Esophagus (tissue), 2 donors: ENCODE measurements at regions not wholly inside any gene's neighbourhood (a gene's known extent, or its start where the extent isn't known, plus 50 kb on each side); places are given as distances from the start of the nearest gene placed in this dataset.

Source experiments
- H3K27ac ChIP-seq, 2 donors: one replicate each; pipeline ENCODE4 v1.5.1; 2013; ENCODE audit warnings: low read depth in 2 of 2, mild to moderate bottlenecking in 2 of 2, inconsistent platforms in 1 of 2, low read length in 1 of 2, moderate library complexity in 1 of 2
- H3K27me3 ChIP-seq, 2 donors: one replicate each; pipeline ENCODE4 v1.6.1; 2013; ENCODE audit warnings: low read length in 2 of 2, control low read depth in 1 of 2, mild to moderate bottlenecking in 1 of 2; ENCODE audit not compliant: insufficient read depth in 2 of 2, control insufficient read depth in 1 of 2
- H3K36me3 ChIP-seq, 2 donors: one replicate each; pipeline ENCODE4 v1.6.1; 2013; ENCODE audit warnings: low read length in 1 of 2; ENCODE audit not compliant: control insufficient read depth in 2 of 2, insufficient read depth in 2 of 2
- H3K4me1 ChIP-seq, 2 donors: one replicate each; pipeline ENCODE4 v1.6.1; 2013; ENCODE audit warnings: low read length in 1 of 2; ENCODE audit not compliant: control insufficient read depth in 2 of 2, insufficient read depth in 2 of 2
- H3K4me3 ChIP-seq, 2 donors: one replicate each; pipeline ENCODE4 v1.5.1; 2013; ENCODE audit warnings: low read length in 2 of 2, mild to moderate bottlenecking in 2 of 2, low read depth in 1 of 2, moderate library complexity in 1 of 2
- H3K9me3 ChIP-seq, 2 donors: one replicate each; pipeline ENCODE4 v1.6.1; 2013; ENCODE audit warnings: mild to moderate bottlenecking in 2 of 2, low read depth in 1 of 2, low read length in 1 of 2, moderate library complexity in 1 of 2; ENCODE audit not compliant: control insufficient read depth in 2 of 2, insufficient read depth in 1 of 2
- WGBS, 2 donors: extraction: QIAGEN DNeasy Blood & Tissue Kit; methylation state at CpG; one replicate each; pipeline ENCODE4 v1.1.7; 2013; 5-methylcytosine and 5-hydroxymethylcytosine counted together
- donor health status: healthy with polysubstance abuse.
- donor health status: Bipolar disorder and iron deficiency.

DNA sequence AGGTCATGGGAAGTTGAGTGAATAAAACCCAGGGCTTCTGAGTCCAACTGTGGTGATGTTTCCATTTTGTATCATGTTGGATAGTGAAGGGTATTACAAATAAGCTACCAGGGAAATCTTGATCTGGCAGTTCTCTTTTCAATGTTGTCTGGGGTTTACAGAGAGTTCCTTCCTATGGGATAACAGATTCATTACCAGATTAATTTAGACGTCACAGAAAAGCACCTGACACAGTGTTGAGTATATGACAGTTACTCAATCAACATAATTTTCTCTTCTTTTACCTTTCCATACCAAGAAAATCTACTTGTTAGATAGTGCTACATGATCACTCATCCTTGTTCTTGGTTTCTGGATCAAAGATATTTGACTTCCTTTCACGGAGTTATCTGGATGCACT is 270.9 kb downstream of the ACTL7B start:
- Histone ChIP-seq H3K27ac (no peak overlapping the region), H3K4me1 (peaks cover 0 to 2% of the 10 kb centered on the region in 2 donors), H3K4me3 (no peak overlapping the region), H3K9me3 (no peaks in the 10 kb centered on the region), H3K27me3 (no peaks in the 10 kb centered on the region), H3K36me3 (no peaks in the 10 kb centered on the region)
- 80 to 84% methylated on average over 2 of the region's 2 CpGs for WGBS, 2 donors

DNA sequence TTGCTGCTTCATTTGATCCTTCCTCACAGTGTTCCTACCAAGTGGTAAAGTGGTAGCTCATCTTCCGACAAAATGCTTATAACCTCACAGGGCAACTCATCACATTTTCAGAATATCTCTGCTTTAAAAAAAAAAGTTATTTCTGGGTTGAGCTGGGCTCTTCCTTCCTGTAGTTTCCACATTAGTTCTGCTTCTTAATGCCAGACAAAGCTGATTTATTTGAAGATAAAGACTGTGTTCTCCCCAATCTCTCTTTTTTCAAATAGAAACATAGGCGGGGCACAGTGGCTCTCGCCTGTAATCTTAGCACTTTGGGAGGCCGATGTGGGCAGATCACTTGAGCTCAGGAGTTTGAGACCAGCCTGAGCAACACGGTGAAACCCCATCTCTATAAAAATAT is 273.1 kb downstream of the ACTL7B start:
- WGBS, 2 donors: 72 to 85% methylated on average over 5 of the region's 5 CpGs
- H3K36me3 ChIP-seq: no peaks in the 10 kb centered on the region
- H3K4me1 ChIP-seq: peaks cover 0 to 2% of the 10 kb centered on the region in 2 donors
- no peaks in the 10 kb centered on the region for H3K9me3 ChIP-seq
- peaks cover 0 to 3% of the 10 kb centered on the region in 2 donors for H3K27me3 ChIP-seq
- H3K27ac ChIP-seq: no peak overlapping the region
- H3K4me3 ChIP-seq: no peak overlapping the region

- H3K4me1 ChIP-seq: peaks cover 0 to 2% of the 10 kb centered on the region in 2 donors
- 67 to 77% methylated on average over 6 of the region's 6 CpGs for WGBS, 2 donors
- H3K27me3 ChIP-seq: peaks cover 0 to 3% of the 10 kb centered on the region in 2 donors
- H3K4me3 ChIP-seq: no peak overlapping the region
- no peaks in the 10 kb centered on the region for H3K36me3 ChIP-seq
- peak overlapping the region; percentile 65 to 84 for H3K27ac ChIP-seq
- no peaks in the 10 kb centered on the region for H3K9me3 ChIP-seq
Measured at GRCh38 chr9:108579757-108580439, 275.9 kb downstream of the ACTL7B start.

DNA sequence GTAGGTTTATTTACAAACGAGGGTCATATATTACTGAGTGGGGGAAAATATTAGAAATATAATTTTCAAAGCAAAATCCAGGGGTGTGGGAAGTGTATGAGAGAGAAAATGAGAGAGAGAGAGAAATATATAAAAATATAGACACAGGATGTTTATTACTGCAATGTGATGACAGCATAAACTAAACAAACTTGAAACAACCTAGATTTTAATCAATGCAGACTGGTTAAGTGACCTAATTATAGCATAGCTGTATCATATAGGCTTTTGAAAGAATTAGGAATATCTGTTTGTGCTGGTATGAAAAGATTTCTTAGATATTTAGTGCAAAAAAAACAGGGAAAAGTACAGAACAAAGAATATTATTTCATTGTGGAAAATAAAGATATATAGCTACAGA is 280.5 kb downstream of the ACTL7B start:
- Histone ChIP-seq H3K9me3 (no peaks in the 10 kb centered on the region), H3K4me1 (peaks cover 0 to 2% of the 10 kb centered on the region in 2 donors), H3K27ac (no peak overlapping the region), H3K27me3 (peaks cover 0 to 3% of the 10 kb centered on the region in 2 donors), H3K36me3 (no peaks in the 10 kb centered on the region), H3K4me3 (no peak overlapping the region)
- 36 to 66% methylated on average over 1 of the region's 1 CpG for WGBS, 2 donors

- WGBS, 2 donors: 41 to 51% methylated on average over 3 of the region's 3 CpGs
- peak overlapping the region; percentile 56 to 59 for H3K27ac ChIP-seq
Measured at GRCh38 chr9:108569624-108570023, 286.2 kb downstream of the ACTL7B start.

DNA sequence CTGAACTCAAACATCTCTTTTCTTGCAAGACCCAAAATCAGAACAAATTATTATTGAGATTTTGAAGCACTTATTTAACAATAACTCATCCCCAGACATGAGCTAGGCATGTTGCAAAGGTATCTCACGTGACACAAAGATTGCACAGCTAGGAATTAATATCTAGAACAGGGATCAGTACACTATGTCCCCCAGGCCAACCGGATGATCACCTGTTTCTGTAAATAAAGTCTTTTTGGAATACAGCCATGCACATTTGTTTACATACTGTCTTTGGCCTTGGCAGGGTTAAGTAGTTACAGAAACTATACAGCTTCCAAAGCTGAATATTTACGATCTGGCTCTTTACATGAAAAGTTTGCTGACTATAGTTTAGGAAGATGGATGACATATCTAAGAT is 287.7 kb downstream of the ACTL7B start:
- H3K9me3 ChIP-seq: no peaks in the 10 kb centered on the region
- 45 to 46% methylated on average over 3 of the region's 3 CpGs for WGBS, 2 donors
- no peak overlapping the region for H3K4me3 ChIP-seq
- H3K27ac ChIP-seq: no peak overlapping the region
- no peaks in the 10 kb centered on the region for H3K36me3 ChIP-seq
- H3K27me3 ChIP-seq: no peaks in the 10 kb centered on the region
- peaks cover 0 to 8% of the 10 kb centered on the region in 2 donors for H3K4me1 ChIP-seq

More at GRCh38 chr9:108569624-108570023, 286.2 kb downstream of the ACTL7B start:
- Histone ChIP-seq H3K9me3 (no peaks in the 10 kb centered on the region), H3K36me3 (no peaks in the 10 kb centered on the region), H3K4me3 (no peak overlapping the region), H3K27me3 (no peaks in the 10 kb centered on the region), H3K4me1 (peaks cover 0 to 8% of the 10 kb centered on the region in 2 donors)

DNA sequence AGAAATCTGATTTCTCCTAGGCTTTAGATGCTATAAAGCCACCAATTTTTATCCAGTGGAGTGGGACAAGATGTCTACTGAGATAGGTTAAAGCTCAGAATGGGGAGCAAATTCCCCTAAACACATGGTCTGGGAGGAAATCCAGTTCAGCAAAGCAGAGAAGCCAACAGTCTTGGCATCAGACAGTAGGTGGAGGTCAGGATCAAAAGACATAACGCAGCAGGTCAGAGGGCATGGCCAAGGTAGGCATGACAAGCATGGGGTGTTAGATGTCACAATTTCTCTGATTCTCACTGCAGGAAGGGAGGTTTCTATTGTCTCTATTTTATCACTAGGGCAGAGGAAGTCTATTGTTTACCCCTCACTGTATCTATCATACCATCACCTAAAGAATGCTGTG is 288.2 kb downstream of the ACTL7B start:
- H3K36me3 ChIP-seq: no peaks in the 10 kb centered on the region
- H3K4me3 ChIP-seq: no peak overlapping the region
- H3K9me3 ChIP-seq: no peaks in the 10 kb centered on the region
- peaks cover 0 to 8% of the 10 kb centered on the region in 2 donors for H3K4me1 ChIP-seq
- WGBS, 2 donors: 49 to 64% methylated on average over 1 of the region's 1 CpG
- H3K27ac ChIP-seq: no peak overlapping the region
- no peaks in the 10 kb centered on the region for H3K27me3 ChIP-seq

DNA sequence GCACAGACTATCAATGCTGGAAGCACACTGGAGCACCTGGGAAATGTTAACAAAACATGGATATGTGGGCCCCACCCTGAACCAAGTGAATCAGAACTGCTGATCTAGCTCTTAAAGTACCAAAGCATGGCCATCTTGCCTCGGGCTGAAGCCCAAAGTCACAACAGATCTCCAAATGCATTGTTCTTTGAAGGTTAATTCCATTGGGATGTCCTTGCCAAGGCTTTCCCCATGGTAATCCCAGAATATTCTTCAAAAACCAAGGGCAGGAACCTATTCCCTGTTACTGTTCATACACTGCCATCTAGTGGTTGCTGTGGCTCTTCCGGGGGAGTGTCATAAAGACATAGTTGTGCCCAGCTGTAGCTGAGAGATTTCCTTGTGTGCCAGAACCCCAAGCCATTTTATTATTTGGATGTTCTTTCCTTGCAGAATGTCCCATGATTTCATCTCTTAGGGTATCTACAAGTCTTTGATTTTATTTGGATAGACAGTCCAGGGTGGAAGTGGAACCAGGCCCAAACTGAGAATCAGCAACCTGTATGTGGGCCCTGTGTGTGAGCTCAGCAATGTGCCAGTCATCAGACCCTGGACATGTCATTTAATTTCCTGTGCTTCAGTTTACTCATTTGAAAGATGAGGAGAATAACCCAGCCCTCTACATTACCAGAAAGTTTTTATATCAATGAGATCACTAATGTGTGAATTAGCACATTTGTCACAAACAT is 290.0 kb downstream of the ACTL7B start:
- Histone ChIP-seq H3K4me3 (no peak overlapping the region), H3K27me3 (no peaks in the 10 kb centered on the region), H3K9me3 (no peaks in the 10 kb centered on the region), H3K4me1 (peaks cover 0 to 8% of the 10 kb centered on the region in 2 donors), H3K27ac (peak overlapping the region; percentile 16 to 87), H3K36me3 (no peaks in the 10 kb centered on the region)
- 7 to 12% methylated on average over 2 of the region's 2 CpGs for WGBS, 2 donors

DNA sequence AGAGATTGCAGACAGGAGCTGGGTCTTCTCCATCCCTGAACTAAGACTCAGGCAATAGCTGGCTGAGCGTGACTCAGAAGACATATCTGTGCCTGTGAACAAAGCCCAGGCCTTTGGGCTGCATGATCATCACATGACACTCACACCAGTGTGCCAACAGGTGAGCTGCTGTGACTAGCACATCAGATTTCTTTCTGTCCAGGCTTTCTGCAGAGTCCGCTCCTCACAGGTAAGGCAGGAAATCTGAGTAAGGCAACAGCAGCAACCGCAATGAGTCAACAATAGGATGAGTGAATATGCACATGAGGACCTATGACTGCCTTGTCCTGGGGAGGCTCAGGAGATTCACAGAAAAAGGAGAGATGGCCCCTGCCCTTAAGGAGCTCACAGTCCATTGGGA is 293.6 kb downstream of the ACTL7B start:
- peak overlapping the region; percentile 67 to 74 for H3K27ac ChIP-seq
- WGBS, 2 donors: 51 to 57% methylated on average over 3 of the region's 3 CpGs

More for the DNA sequence above, 293.6 kb downstream of the ACTL7B start:
- no peaks in the 10 kb centered on the region for H3K9me3 ChIP-seq
- H3K27me3 ChIP-seq: no peaks in the 10 kb centered on the region
- no peaks in the 10 kb centered on the region for H3K36me3 ChIP-seq
- H3K4me1 ChIP-seq: peaks cover 0 to 2% of the 10 kb centered on the region in 2 donors
- H3K4me3 ChIP-seq: no peak overlapping the region
